Activated T-helper 2 cell treated with anti-CD3 and anti-CD28 coated beads, Interferon-gamma antibody, Interleukin-2, Interleukin-4, amounts not matched to agents 10 μg/mL and 5 μg/mL and 100 μg/mL, durations not matched to agents 14 hours and 24 hours and 36 hours (primary cell): ENCODE measurements at regions not wholly inside any gene's neighbourhood (a gene's known extent, or its start where the extent isn't known, plus 50 kb on each side); places are given as distances from the start of the nearest gene placed in this dataset.
"Not testable (repeated sequence)": the region's sequence is repeated elsewhere in the genome, so short reads cannot be mapped to it uniquely, and the experiment has no call there.

Experiments used
- DNase-seq: peaks from one replicate; pipeline ENCODE4 v3.0.0; 2021; ENCODE audit warnings: low spot score
- H3K27ac Mint-ChIP-seq: one replicate; pipeline ENCODE4 v1.8.0; 2021; ENCODE audit warnings: mixed read lengths
- H3K27me3 Mint-ChIP-seq: one replicate; pipeline ENCODE4 v1.8.0; 2021; ENCODE audit warnings: low read depth, mixed read lengths
- H3K36me3 Mint-ChIP-seq: one replicate; pipeline ENCODE4 v1.8.0; 2021; ENCODE audit warnings: low read depth, mixed read lengths
- H3K4me1 Mint-ChIP-seq: one replicate; pipeline ENCODE4 v1.8.0; 2021; ENCODE audit warnings: low read depth, mixed read lengths
- H3K4me3 Mint-ChIP-seq: one replicate; pipeline ENCODE4 v1.8.0; 2021; ENCODE audit warnings: low read depth, mild to moderate bottlenecking, moderate library complexity, mixed read lengths
- H3K9me3 Mint-ChIP-seq: one replicate; pipeline ENCODE4 v1.8.0; 2021; ENCODE audit warnings: mixed read lengths
- intact Hi-C: fragments of 100-400 bp; cut with micrococcal nuclease; formaldehyde crosslinking; loops from one replicate; pipeline ENCODE4 v1.15.1; 2023

DNA sequence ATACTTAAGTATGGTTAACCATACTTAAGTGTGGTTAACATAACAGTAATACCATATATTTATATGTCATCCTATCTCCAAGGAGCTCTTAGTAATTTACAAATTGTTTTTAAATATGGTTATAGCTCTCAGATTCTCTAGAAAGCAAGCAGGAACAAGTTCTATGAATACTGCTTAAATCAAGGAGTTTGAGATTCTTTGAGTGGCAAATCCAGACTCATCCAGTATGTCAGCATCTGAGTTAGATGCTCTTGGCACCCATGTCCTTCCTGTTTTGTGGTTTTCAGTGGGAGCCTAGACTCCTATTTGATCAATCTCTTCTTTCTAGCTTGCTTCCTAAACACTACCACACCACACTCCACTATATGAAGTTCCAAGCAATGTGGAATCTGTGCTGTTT is 114.7 kb upstream of the GDNF start:
- H3K9me3 Mint-ChIP-seq = peaks cover 18% of the 10 kb centered on the region
- intact Hi-C loops = no loop called here
- H3K4me1 Mint-ChIP-seq = no peaks in the 10 kb centered on the region
- no peaks in the 10 kb centered on the region for H3K36me3 Mint-ChIP-seq
- no peak overlapping the region for H3K27ac Mint-ChIP-seq
- no peak overlapping the region for H3K4me3 Mint-ChIP-seq
- no peak for DNase-seq
- no peaks in the 10 kb centered on the region for H3K27me3 Mint-ChIP-seq

DNA sequence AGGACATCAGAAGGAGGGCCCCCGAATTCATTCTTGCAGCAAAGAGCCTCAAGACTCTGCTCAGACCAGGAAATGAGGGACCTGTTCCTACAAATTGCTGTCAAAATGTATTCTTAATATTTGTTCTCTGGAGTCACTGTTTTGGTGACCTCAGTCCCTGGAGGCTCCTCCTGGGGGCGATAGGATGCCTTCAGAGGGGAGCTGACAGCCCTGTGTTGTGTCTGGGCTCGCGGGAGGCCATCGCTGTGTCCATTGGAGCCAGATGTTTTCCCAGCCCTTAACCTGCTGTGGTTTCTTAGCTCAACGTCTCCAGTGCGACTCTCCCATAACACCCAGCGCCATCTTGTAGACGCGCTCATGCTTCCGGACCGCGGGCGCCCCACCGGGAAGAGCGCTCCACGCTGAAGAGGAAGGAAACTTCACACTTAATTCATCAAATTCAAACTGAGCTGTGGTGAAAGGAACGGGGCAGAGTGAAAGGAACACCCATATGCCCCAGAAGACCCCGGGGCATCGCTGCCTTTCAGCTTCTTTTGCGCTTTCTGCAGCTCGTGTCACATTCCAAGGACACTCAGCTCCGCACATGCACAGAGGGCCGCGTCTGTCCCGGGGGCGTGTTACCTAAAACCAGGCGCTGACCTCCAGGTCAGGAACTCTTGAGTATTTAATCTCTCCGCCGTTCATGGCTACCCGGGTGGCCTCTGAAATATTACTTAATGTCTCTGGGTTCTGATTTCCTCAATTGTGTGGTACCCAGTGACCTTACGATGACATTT is 112.3 kb upstream of the GDNF start:
- no peak for DNase-seq
- H3K27ac Mint-ChIP-seq = no peak overlapping the region
- peaks cover 4% of the 10 kb centered on the region for H3K9me3 Mint-ChIP-seq
- H3K27me3 Mint-ChIP-seq = no peaks in the 10 kb centered on the region
- intact Hi-C loops = no loop called here
- no peak overlapping the region for H3K4me3 Mint-ChIP-seq
- H3K36me3 Mint-ChIP-seq = no peaks in the 10 kb centered on the region
- no peaks in the 10 kb centered on the region for H3K4me1 Mint-ChIP-seq

DNA sequence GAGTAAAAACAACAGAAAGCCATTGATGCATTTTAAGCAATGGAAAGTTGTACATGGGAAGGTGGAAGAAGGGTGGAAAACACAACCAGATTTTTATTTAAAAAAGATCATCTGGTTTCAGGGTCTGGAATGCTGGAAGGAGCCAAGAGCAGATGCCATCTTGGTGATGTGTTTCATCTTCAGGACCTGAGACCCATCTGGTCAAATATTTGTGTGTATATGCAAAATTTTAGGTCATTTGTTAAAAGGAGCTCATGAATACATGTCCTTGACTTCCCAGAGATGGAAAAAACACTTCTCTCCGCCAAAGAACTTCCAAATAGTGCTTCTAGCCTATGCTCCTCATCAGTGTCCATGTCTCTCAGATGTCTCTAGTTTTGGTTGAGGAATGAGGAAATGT is 110.6 kb upstream of the GDNF start:
- no peaks in the 10 kb centered on the region for H3K36me3 Mint-ChIP-seq
- H3K27me3 Mint-ChIP-seq = no peaks in the 10 kb centered on the region
- intact Hi-C loops = no loop called here
- H3K27ac Mint-ChIP-seq = no peak overlapping the region
- no peak overlapping the region for H3K4me3 Mint-ChIP-seq
- peaks cover 4% of the 10 kb centered on the region for H3K9me3 Mint-ChIP-seq
- DNase-seq = no peak
- no peaks in the 10 kb centered on the region for H3K4me1 Mint-ChIP-seq

DNA sequence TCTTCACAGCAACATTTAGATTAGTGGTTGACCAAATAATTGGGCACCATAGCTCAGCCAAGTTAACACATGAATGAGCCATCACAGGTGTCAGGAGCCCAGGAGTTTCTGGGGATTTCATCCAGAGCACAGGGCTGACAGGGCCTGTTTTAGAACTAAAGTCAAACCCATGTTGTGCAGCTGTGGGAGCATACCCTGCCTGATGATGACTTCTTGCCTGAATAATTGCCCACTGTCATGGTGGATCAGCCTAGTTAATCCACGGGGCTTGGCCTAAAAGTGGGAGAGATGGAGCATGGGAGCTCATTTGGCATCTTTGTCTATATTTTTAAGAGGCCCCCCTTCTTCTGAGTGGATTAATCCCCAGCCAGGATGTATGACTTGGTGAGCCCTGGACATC is 105.6 kb upstream of the GDNF start:
- H3K36me3 Mint-ChIP-seq = no peaks in the 10 kb centered on the region
- H3K4me3 Mint-ChIP-seq = no peak overlapping the region
- no peaks in the 10 kb centered on the region for H3K4me1 Mint-ChIP-seq
- intact Hi-C loops = no loop called here
- no peak overlapping the region for H3K27ac Mint-ChIP-seq
- no peak for DNase-seq
- H3K27me3 Mint-ChIP-seq = no peaks in the 10 kb centered on the region
- H3K9me3 Mint-ChIP-seq = peaks cover 4% of the 10 kb centered on the region

DNA sequence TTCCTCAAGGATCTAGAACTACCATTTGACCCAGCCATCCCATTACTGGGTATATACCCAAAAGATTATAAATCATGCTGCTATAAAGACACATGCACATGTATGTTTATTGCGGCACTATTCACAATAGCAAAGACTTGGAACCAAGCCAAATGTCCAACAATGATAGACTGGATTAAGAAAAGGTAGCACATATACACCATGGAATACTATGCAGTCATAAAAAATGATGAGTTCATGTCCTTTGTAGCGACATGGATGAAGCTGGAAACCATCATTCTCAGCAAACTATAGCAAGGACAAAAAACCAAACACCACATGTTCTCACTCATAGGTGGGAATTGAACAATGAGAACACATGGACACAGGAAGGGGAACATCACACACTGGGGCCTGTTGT is 103.3 kb upstream of the GDNF start:
- H3K9me3 Mint-ChIP-seq, DNase-seq, H3K4me1 Mint-ChIP-seq, intact Hi-C loops, H3K27me3 Mint-ChIP-seq, H3K4me3 Mint-ChIP-seq, H3K27ac Mint-ChIP-seq, H3K36me3 Mint-ChIP-seq: not testable (repeated sequence)

DNA sequence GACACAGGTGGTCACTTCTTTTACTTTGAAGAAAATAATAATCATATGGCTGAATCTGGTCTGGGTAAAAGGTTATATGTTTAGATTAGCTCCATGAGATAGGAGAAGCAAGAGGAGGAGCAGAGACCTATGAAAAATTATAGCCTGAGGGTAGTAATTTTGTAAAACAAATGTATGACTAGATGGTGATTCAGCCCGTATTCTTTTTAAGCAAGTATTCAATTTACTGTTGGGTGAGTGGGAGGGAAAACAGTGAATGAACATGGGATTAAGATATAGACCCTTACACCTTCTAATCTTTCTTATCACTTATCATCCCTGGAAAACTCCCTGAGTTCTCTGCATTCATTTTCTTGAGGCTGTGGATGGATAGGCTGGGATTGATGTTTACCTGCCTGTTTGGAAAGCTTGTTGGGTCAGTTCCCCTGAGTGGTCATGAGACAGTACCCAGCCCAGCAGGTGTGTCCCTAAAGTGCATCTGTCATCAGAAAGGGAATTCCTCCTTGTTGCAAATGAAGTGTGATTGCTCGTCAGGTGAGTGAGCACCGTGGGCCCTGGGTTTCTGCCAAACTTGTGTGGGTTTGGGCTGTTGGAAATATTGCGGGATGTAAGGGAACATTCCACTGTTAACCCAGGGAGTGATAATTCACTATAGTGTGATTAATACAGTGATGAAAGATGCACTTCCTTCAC is 101.2 kb upstream of the GDNF start:
- Mint-ChIP-seq H3K27me3 (no peaks in the 10 kb centered on the region), H3K27ac (no peak overlapping the region), H3K4me3 (no peak overlapping the region), H3K4me1 (no peaks in the 10 kb centered on the region), H3K36me3 (no peaks in the 10 kb centered on the region), H3K9me3 (no peaks in the 10 kb centered on the region)
- intact Hi-C loops = no loop called here
- no peak for DNase-seq

DNA sequence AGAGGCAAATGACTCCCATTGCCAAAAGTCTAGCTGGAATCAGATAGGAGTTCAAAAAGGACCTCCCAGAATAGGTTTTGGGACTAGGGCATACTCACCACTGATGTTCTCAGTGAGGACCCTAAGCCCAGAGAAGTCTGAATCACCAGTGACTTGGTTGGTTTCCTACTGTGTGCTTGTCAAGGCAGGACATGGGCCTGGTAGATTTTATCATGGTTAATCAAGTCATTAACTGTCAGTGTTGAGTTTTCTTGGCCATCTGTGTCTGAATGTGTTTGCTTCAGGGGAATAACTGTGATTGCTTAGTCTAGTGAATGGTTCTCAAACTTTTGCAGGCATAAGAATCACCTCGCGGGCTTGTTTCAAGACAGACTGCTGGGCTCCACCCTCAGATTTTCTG is 99.0 kb upstream of the GDNF start:
- Mint-ChIP-seq H3K27ac (no peak overlapping the region), H3K9me3 (no peaks in the 10 kb centered on the region), H3K27me3 (no peaks in the 10 kb centered on the region), H3K4me1 (no peaks in the 10 kb centered on the region), H3K4me3 (no peak overlapping the region), H3K36me3 (no peaks in the 10 kb centered on the region)
- intact Hi-C loops = no loop called here
- no peak for DNase-seq

DNA sequence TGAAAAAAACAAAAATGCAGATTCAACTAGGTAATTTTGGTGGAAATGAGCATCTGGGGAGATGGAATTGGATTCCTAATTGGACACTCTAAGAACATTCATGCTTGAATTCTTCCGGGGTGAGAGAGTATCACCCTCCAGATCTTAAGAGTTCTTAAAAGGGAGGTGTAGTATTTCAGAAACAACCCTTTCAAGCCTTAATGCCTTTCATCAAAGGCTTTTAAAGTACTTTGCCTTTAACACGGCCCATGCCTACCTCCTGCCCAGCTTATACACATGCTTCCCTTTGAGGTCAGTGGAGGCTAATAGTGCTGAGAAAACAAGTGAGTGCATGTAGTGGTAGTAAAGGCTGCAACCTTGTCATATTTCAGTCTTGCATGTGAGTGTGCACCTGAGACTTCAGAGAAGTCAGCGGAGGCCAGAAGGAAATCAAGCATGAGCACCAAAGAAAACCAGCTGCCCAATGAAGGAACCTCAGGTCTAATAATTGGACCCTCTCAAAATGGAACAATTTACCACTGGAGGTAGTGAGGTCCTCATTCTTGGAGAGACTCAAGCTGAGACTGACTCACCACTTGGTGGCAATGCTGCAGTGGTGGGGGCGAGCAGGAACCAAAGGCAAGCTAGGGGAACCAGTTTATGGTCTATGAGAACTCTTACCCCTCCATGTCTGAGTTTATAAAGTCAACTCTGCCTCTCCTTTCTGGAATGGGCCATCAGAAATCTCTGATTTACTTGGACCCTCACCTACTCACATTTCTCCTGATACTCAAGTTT is 98.4 kb upstream of the GDNF start:
- Mint-ChIP-seq H3K4me1 (no peaks in the 10 kb centered on the region), H3K27me3 (no peaks in the 10 kb centered on the region), H3K4me3 (no peak overlapping the region), H3K27ac (no peak overlapping the region), H3K9me3 (no peaks in the 10 kb centered on the region), H3K36me3 (no peaks in the 10 kb centered on the region)
- DNase-seq = no peak
- intact Hi-C loops = no loop called here

DNA sequence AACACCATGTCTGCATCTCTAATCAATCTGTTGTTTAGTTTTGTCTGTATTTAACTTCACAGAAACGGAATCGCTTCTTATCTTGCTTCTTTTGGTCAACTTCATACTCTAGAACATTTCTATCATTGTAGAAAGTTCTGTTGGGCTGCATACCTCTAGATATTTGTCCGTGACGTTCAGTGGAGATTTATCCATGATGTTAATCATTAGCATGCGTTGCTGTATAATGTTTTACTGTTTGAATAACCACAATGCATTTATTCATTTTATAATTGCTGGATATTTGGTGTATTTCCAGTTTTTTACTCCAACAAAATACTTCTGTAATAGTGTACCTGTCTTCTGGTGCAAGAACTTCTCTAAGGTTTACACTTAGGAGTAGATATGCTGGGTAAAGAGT is 96.2 kb upstream of the GDNF start:
- intact Hi-C loops = no loop called here
- no peaks in the 10 kb centered on the region for H3K9me3 Mint-ChIP-seq
- no peak overlapping the region for H3K27ac Mint-ChIP-seq
- DNase-seq = no peak
- no peaks in the 10 kb centered on the region for H3K36me3 Mint-ChIP-seq
- no peak overlapping the region for H3K4me3 Mint-ChIP-seq
- no peaks in the 10 kb centered on the region for H3K27me3 Mint-ChIP-seq
- H3K4me1 Mint-ChIP-seq = no peaks in the 10 kb centered on the region

DNA sequence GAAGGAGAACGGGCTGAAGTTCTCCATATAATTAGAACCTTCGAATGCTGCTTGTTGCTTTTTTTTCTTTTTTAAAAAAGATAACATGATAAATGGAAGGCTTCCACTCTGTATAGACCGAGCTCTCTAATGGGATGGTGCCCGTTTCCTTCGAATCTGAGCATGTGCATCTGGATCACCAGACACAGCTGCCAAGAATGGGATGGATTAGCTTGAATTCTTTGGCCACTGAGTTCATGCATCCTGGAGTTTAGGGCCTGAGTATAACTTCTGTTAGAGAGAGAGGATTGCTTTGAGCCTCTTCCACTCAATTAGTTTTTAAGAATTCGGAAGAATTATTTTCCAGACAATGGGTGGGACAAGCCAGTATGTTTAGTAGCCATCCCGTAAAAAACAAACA is 93.7 kb upstream of the GDNF start:
- no peaks in the 10 kb centered on the region for H3K4me1 Mint-ChIP-seq
- H3K27me3 Mint-ChIP-seq = no peaks in the 10 kb centered on the region
- H3K4me3 Mint-ChIP-seq = no peak overlapping the region
- no peak for DNase-seq
- no peak overlapping the region for H3K27ac Mint-ChIP-seq
- H3K9me3 Mint-ChIP-seq = no peaks in the 10 kb centered on the region
- intact Hi-C loops = no loop called here
- no peaks in the 10 kb centered on the region for H3K36me3 Mint-ChIP-seq

DNA sequence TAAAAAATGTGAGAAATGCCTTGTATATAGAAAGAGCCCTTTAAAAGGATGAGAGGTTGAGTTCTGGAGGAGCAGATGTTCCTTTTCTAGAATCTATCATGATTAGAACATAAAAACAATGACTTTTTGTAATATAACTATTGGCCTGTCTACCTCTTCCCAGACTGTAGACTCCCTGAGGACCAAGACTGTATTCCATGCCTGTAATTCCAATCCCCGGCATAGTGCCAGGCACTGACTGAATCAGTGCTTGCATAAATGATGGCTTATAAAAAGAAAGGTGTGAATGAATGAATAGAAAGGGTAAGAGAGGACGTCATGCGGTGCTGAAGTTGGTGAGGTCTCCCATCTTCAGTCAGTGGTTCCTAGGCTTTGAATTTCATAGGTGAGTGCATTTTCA is 92.6 kb upstream of the GDNF start:
- DNase-seq = no peak
- no peaks in the 10 kb centered on the region for H3K36me3 Mint-ChIP-seq
- H3K27me3 Mint-ChIP-seq = no peaks in the 10 kb centered on the region
- no peak overlapping the region for H3K4me3 Mint-ChIP-seq
- no peaks in the 10 kb centered on the region for H3K4me1 Mint-ChIP-seq
- no peaks in the 10 kb centered on the region for H3K9me3 Mint-ChIP-seq
- intact Hi-C loops = no loop called here
- H3K27ac Mint-ChIP-seq = no peak overlapping the region

DNA sequence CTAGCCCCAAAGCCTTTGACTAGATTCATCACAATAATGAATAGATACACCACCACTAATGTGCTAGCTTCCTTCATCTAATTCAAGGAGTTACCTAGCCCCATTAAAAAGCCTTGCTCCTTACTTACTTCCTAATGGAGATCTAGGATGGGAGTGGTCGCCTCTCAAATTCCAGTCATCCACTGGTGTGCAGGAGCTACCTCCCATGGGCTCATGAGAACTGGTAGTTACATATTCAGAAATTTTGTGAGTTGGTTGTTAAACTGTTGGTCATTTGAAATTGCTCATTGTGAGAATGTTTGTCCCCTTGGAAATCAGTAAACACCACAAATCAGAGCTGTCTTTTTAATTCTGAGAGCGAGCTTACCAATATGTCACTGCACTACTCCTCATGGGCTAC is 91.7 kb upstream of the GDNF start:
- H3K4me3 Mint-ChIP-seq = no peak overlapping the region
- no peak for DNase-seq
- no peaks in the 10 kb centered on the region for H3K9me3 Mint-ChIP-seq
- H3K4me1 Mint-ChIP-seq = no peaks in the 10 kb centered on the region
- H3K27ac Mint-ChIP-seq = no peak overlapping the region
- no peaks in the 10 kb centered on the region for H3K27me3 Mint-ChIP-seq
- no peaks in the 10 kb centered on the region for H3K36me3 Mint-ChIP-seq
- intact Hi-C loops = no loop called here

DNA sequence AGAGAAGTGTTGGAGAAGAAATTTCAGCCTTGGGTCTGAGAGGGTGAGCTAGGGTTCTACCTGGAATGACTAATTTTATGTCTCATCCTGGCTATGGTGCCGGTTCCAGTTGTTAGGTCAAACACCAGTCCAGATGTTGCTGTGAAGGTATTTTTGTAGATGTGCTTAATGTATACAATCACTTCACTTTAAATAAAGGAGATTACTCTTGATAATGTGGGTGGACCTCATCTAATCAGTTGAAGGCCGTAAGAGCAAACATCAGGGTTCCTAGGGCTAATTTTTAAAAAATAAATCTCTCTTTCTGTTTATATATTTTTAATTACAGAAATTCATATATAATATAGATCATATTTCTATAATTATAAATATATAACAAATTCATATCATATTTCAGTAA is 90.5 kb upstream of the GDNF start:
- no peaks in the 10 kb centered on the region for H3K9me3 Mint-ChIP-seq
- H3K4me3 Mint-ChIP-seq = no peak overlapping the region
- H3K36me3 Mint-ChIP-seq = no peaks in the 10 kb centered on the region
- intact Hi-C loops = no loop called here
- H3K4me1 Mint-ChIP-seq = no peaks in the 10 kb centered on the region
- H3K27me3 Mint-ChIP-seq = no peaks in the 10 kb centered on the region
- no peak for DNase-seq
- H3K27ac Mint-ChIP-seq = no peak overlapping the region
